NCI-H1436 treated with DMSO at 0.1 percent for 48 hours (cell line): ENCODE measurements at regions not wholly inside any gene's neighbourhood (a gene's known extent, or its start where the extent isn't known, plus 50 kb on each side); places are given as distances from the start of the nearest gene placed in this dataset.

ENCODE experiments used
- DNase-seq: peaks from one replicate; lab custom pipeline; 2025; lab: John Stamatoyannopoulos, UW

GRCh38 chr5:4319478-4320128 is 724.0 kb downstream of the IRX1 start:
- DNase-seq = no peak

- DNase-seq = no peak
Observed at GRCh38 chr5:4330327-4330726, 734.7 kb downstream of the IRX1 start.

- no peak for DNase-seq
Observed at GRCh38 chr5:4335078-4335477, 739.4 kb downstream of the IRX1 start.

GRCh38 chr5:4337519-4337918 is 741.9 kb downstream of the IRX1 start:
- no peak for DNase-seq

GRCh38 chr5:4339949-4340348 is 744.3 kb downstream of the IRX1 start:
- DNase-seq = no peak

- no peak for DNase-seq
Observed at GRCh38 chr5:4345850-4346249, 750.2 kb downstream of the IRX1 start.

- no peak for DNase-seq
Observed at GRCh38 chr5:4348423-4348822, 752.8 kb downstream of the IRX1 start.

- DNase-seq = no peak
Observed at GRCh38 chr5:4348919-4349318, 753.3 kb downstream of the IRX1 start.

- no peak for DNase-seq
Observed at GRCh38 chr5:4356201-4356600, 760.6 kb downstream of the IRX1 start.

- no peak for DNase-seq
Observed at GRCh38 chr5:4359847-4360246, 764.2 kb downstream of the IRX1 start.

GRCh38 chr5:4361753-4362152 is 766.1 kb downstream of the IRX1 start:
- DNase-seq = no peak

- DNase-seq = no peak
Observed at GRCh38 chr5:4362411-4362810, 766.8 kb downstream of the IRX1 start.

- no peak for DNase-seq
Observed at GRCh38 chr5:4363045-4363444, 767.4 kb downstream of the IRX1 start.

- no peak for DNase-seq
Observed at GRCh38 chr5:4366628-4367027, 771.0 kb downstream of the IRX1 start.

- DNase-seq = no peak
Observed at GRCh38 chr5:4370218-4370617, 769.9 kb upstream of the ADAMTS16 start.

GRCh38 chr5:4372481-4372880 is 767.6 kb upstream of the ADAMTS16 start:
- DNase-seq = no peak

GRCh38 chr5:4373051-4373820 is 766.9 kb upstream of the ADAMTS16 start:
- DNase-seq = no peak

GRCh38 chr5:4374866-4375265 is 765.3 kb upstream of the ADAMTS16 start:
- no peak for DNase-seq

GRCh38 chr5:4375640-4376039 is 764.5 kb upstream of the ADAMTS16 start:
- DNase-seq = no peak

GRCh38 chr5:4383102-4383501 is 757.0 kb upstream of the ADAMTS16 start:
- DNase-seq = no peak

- no peak for DNase-seq
Observed at GRCh38 chr5:4383518-4384198, 756.5 kb upstream of the ADAMTS16 start.

- no peak for DNase-seq
Observed at GRCh38 chr5:4384649-4385048, 755.5 kb upstream of the ADAMTS16 start.

- no peak for DNase-seq
Observed at GRCh38 chr5:4386152-4386551, 754.0 kb upstream of the ADAMTS16 start.
